Gastroesophageal sphincter (tissue), 4 donors: ENCODE measurements at regions not wholly inside any gene's neighbourhood (a gene's known extent, or its start where the extent isn't known, plus 50 kb on each side); places are given as distances from the start of the nearest gene placed in this dataset.

ENCODE experiments used
- ATAC-seq: fragments of 150-250 bp; one replicate; pipeline ENCODE4 v1.9.1; 2016; ENCODE audit warnings: mild to moderate bottlenecking, moderate library complexity
- H3K27ac ChIP-seq, 4 donors: fragments of 200-600 bp; sonication (generic) in 3 of 4; 1 replicate in 3 of 4; 2 replicates in 1 of 4; pipeline ENCODE4 v1.5.1; 2016 to 2019
- H3K27me3 ChIP-seq: fragments of 200-600 bp; sonication (generic); one replicate; pipeline ENCODE4 v1.5.1; 2019
- H3K36me3 ChIP-seq, 2 donors: fragments of 200-600 bp; sonication (generic); one replicate each; pipeline ENCODE4 v1.5.1; 2019; ENCODE audit warnings: control low read depth in 1 of 2
- H3K4me1 ChIP-seq, 3 donors: fragments of 200-600 bp; sonication (generic); 1 replicate in 2 of 3; 2 replicates in 1 of 3; pipeline ENCODE4 v1.5.1; 2016 to 2019; ENCODE audit warnings: control low read depth in 2 of 3
- H3K4me3 ChIP-seq, 2 donors: fragments of 200-600 bp; sonication (generic); one replicate each; pipeline ENCODE4 v1.5.1; 2019; ENCODE audit warnings: mild to moderate bottlenecking in 1 of 2, moderate library complexity in 1 of 2
- H3K9me3 ChIP-seq, 3 donors: fragments of 200-600 bp; sonication (generic); one replicate each; pipeline ENCODE4 v1.5.1; 2017 to 2019; ENCODE audit warnings: control low read depth in 2 of 3
- EP300 ChIP-seq: sonication (generic); formaldehyde crosslinking; IDR thresholded peaks from one replicate; pipeline ENCODE4 v1.6.1; 2017; ENCODE audit warnings: antibody characterized with exemption, mild to moderate bottlenecking
- POLR2A ChIP-seq, 2 donors: fragments of 450-650 bp; IDR thresholded peaks; one replicate each; pipeline ENCODE4 v1.6.1; 2017; ENCODE audit warnings: antibody characterized with exemption in 2 of 2, mild to moderate bottlenecking in 2 of 2, moderate library complexity in 1 of 2
- POLR2AphosphoS5 ChIP-seq: sonication (generic); formaldehyde crosslinking; IDR thresholded peaks from one replicate; pipeline ENCODE4 v1.6.1; 2017; ENCODE audit warnings: antibody characterized with exemption
- WGBS, 2 donors: methylation state at CpG; one replicate each; pipeline ENCODE4 v1.1.5; 2018; ENCODE audit warnings: low coverage in 1 of 2; 5-methylcytosine and 5-hydroxymethylcytosine counted together
- TF ChIP-seq, protein P1 (sequence below), 4 experiments: fragments of 200-600 bp in 2 of 4; fragments of 450-650 bp in 2 of 4; sonication (generic) in 1 of 4; IDR thresholded peaks; one replicate each; pipeline ENCODE4 v1.5.1; 2017 to 2019; ENCODE audit warnings: antibody characterized with exemption in 4 of 4, mild to moderate bottlenecking in 2 of 4, moderate library complexity in 2 of 4

DNA sequence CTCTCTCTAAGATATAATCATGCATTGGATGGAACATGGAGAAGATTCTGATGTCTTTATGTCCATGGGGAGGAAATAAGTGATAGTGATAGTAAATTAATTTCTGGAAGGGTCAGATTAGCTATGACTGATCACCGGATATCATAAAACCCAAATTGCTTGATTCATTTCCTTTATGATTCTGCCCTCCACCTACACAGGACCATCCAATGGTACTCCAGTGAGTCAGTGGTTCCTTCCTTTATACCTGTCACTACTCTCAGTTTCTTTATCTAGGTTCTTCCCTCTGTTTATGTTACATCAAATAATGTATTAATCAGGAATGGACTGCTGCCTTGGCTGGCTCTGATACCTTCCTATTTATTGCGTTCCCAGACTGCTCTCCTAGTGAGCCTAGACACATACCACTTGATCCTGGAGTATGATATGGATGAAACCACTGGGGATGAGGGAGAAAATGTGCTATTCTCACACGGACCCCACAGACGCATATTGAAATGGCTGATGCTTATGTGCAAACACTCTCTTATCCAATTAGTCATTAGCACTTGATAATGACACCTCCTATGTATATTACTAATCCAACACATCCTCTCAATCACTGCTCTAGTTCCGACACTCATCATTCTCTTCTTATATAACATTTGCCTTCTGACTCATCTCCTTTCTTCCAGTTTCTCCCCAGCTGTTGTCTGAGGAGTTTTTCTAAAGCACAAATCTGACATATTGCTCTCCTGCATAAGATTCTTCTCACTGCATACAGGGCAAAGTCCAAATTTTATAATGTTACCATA, 315.6 kb downstream of the INSIG2 start:
- Histone ChIP-seq H3K9me3 (no peaks in the 10 kb centered on the region), H3K36me3 (no peaks in the 10 kb centered on the region), H3K27me3 (no peaks in the 10 kb centered on the region), H3K27ac (no peak overlapping the region), H3K4me1 (no peaks in the 10 kb centered on the region), H3K4me3 (no peak overlapping the region)
- 74 to 79% methylated on average over 2 to 5 of the region's 5 CpGs for WGBS, 2 donors
- TF ChIP-seq EP300 (no peak), POLR2AphosphoS5 (no peak), POLR2A (IDR thresholded peaks at IDR 0.05) (no peak)
- TF ChIP-seq, protein P1, sequence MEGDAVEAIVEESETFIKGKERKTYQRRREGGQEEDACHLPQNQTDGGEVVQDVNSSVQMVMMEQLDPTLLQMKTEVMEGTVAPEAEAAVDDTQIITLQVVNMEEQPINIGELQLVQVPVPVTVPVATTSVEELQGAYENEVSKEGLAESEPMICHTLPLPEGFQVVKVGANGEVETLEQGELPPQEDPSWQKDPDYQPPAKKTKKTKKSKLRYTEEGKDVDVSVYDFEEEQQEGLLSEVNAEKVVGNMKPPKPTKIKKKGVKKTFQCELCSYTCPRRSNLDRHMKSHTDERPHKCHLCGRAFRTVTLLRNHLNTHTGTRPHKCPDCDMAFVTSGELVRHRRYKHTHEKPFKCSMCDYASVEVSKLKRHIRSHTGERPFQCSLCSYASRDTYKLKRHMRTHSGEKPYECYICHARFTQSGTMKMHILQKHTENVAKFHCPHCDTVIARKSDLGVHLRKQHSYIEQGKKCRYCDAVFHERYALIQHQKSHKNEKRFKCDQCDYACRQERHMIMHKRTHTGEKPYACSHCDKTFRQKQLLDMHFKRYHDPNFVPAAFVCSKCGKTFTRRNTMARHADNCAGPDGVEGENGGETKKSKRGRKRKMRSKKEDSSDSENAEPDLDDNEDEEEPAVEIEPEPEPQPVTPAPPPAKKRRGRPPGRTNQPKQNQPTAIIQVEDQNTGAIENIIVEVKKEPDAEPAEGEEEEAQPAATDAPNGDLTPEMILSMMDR (IDR thresholded peaks at IDR 0.05) = no peak
- ATAC-seq = no peak

DNA sequence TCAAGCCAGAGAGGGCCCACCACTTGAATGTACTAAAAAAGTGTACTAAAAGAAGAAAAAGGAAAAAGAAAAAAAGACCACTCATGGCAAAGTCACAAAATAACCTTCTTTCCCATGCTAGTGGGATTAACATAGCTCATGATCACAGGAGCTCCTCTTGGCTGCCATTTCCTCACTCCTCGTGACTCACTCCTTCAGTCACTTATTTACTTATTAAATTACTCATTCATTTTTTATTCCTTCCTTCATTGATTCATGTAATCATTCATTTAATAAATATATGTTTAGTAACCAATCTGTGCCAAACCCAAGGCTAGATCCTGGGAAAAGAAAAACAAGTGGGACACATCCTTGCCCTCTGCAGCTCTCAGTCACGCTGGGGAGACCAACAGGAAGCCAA, 300.5 kb downstream of the INSIG2 start:
- no peaks in the 10 kb centered on the region for H3K36me3 ChIP-seq
- no peaks in the 10 kb centered on the region for H3K4me1 ChIP-seq
- no peaks in the 10 kb centered on the region for H3K9me3 ChIP-seq
- 49 to 50% methylated on average over 1 to 2 of the region's 2 CpGs for WGBS, 2 donors
- H3K4me3 ChIP-seq = no peak overlapping the region
- no peak overlapping the region for H3K27ac ChIP-seq
- no peak for ATAC-seq
- no peak for TF ChIP-seq POLR2AphosphoS5
- TF ChIP-seq EP300 = no peak
- TF ChIP-seq POLR2A (IDR thresholded peaks at IDR 0.05) = no peak
- TF ChIP-seq, protein P1 (IDR thresholded peaks at IDR 0.05) = no peak
- H3K27me3 ChIP-seq = no peaks in the 10 kb centered on the region

DNA sequence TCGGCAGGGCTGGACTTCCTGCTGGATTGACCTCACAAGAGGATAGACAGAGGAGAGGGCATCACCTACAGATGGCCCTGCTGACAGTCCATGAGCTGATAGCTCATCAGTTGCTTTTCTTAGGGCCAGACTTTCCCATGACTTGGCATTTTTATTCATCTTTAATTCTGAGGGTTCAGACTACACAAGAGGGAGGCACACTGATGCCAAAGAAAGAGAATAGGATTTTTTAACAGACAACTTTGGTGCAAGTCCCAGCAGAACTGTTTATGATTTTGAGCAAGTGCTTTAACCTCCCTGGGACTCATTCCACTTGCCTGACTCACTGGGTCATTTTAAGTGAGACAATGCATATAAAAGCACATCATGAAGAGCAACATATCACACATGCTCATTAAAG, 299.2 kb downstream of the INSIG2 start:
- no peak for TF ChIP-seq EP300
- Histone ChIP-seq H3K27me3 (no peaks in the 10 kb centered on the region), H3K27ac (no peak overlapping the region), H3K4me3 (no peak overlapping the region), H3K4me1 (no peaks in the 10 kb centered on the region), H3K9me3 (no peaks in the 10 kb centered on the region), H3K36me3 (no peaks in the 10 kb centered on the region)
- WGBS, 2 donors = 40 to 63% methylated on average over 1 of the region's 1 CpG
- no peak for ATAC-seq

DNA sequence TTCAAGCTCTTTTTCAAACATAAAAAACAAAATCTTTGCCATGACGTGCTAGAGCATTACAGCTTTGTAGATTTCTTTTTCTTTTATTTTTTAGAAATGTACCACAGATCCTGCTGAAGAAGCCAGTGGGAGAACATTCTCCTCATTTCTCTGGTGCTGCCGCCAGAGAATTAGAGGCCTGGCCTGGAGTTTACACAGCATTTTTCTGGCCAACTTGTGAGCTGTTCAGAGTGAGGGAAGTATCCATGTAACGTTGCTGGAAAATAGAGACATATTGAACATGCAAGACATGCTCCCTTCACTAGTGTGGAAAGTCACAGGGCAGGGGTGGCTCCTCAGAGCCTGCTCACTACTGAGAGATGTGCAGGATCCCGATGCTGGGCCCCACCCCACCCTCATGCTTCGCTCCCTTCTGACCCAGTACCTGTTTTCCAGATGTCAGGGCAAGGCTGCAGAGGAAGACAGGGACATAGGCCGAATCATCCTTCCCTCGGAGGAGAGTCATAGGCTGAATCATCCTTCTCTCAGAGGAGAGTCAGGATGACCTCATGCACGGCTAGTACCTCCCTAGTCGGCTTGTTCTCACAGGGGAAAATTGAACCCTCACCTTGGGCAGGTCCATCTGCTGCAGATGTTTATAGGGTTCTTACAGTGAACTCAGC, 298.5 kb downstream of the INSIG2 start:
- 64 to 78% methylated on average over 8 to 9 of the region's 9 CpGs for WGBS, 2 donors
- H3K36me3 ChIP-seq = no peaks in the 10 kb centered on the region
- no peak overlapping the region for H3K4me3 ChIP-seq
- no peaks in the 10 kb centered on the region for H3K9me3 ChIP-seq
- H3K27ac ChIP-seq = no peak overlapping the region
- H3K27me3 ChIP-seq = no peaks in the 10 kb centered on the region
- no peaks in the 10 kb centered on the region for H3K4me1 ChIP-seq
- ATAC-seq = no peak
- TF ChIP-seq, protein P1 (IDR thresholded peaks at IDR 0.05) = no peak
- TF ChIP-seq EP300 (no peak), POLR2A (IDR thresholded peaks at IDR 0.05) (no peak), POLR2AphosphoS5 (no peak)

DNA sequence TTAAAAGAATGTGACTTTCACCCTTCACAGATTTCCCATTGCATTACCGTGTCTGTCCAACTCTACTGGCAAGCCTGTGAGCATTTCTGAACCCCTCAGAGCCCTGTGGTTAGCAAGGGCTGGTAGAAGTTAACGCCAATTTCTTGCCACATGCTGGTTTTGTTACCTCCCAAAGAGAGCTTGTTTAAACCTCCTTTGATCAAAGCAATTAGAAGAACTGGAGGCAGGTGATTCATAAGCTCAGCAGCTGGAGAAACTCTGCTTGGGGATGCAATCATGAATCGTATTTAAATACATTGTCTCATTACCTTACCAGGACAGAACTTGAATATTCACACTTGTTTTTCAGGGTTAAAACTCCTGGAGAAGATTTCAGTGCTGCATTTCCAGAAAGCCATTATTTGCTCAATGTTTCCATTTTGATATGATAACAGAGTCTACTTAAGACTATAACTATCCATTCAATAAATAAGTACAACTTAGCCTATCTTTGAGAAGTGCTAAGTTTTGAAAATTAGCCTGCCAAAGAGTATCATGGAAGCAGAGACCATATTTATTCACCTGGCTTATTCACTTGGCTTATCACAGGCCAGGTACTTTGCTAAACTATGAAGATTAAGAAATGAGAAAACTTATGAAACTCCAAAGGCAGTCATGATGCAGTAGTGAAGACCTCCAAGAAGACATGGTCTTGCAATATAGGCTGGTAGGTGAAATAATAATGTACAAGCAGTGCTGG, 292.8 kb downstream of the INSIG2 start:
- ATAC-seq = no peak
- no peak overlapping the region for H3K27ac ChIP-seq
- no peaks in the 10 kb centered on the region for H3K36me3 ChIP-seq
- TF ChIP-seq, protein P1 (IDR thresholded peaks at IDR 0.05) = no peak
- TF ChIP-seq POLR2AphosphoS5 = no peak
- TF ChIP-seq EP300 = no peak
- TF ChIP-seq POLR2A (IDR thresholded peaks at IDR 0.05) = no peak
- WGBS, 2 donors = 48 to 83% methylated on average over 1 to 3 of the region's 3 CpGs
- peaks cover 8% of the 10 kb centered on the region for H3K27me3 ChIP-seq
- H3K4me3 ChIP-seq = no peak overlapping the region
- H3K4me1 ChIP-seq = no peaks in the 10 kb centered on the region
- no peaks in the 10 kb centered on the region for H3K9me3 ChIP-seq
